HG03460 (cell line): ENCODE measurements at regions not wholly inside any gene's neighbourhood (a gene's known extent, or its start where the extent isn't known, plus 50 kb on each side); places are given as distances from the start of the nearest gene placed in this dataset.

ENCODE experiments used
- ATAC-seq: cut with Tn5 transposase; IDR thresholded peaks from one replicate; pipeline ENCODE4 v1.9.1; 2021; ENCODE audit not compliant: unreplicated experiment

DNA sequence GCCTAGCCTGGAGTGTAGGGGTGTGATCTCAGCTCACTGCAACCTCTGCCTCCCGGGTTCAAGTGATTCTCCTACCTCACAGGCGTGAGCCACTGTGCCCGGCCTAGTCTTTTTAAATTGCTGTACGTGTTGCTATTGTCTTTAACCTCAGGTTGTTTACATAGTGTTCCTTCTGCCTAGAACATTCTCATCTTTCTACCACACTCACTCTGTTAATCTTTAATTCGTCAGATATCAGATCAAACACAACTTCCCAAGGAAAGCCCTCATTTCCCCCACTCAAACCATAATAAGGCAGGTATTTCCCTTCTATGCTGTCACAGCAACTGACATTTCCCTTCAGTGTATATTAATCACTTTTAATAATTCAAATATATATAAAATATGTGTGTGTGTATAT is 1310.0 kb upstream of the C9orf72 start:
- no peak for ATAC-seq

DNA sequence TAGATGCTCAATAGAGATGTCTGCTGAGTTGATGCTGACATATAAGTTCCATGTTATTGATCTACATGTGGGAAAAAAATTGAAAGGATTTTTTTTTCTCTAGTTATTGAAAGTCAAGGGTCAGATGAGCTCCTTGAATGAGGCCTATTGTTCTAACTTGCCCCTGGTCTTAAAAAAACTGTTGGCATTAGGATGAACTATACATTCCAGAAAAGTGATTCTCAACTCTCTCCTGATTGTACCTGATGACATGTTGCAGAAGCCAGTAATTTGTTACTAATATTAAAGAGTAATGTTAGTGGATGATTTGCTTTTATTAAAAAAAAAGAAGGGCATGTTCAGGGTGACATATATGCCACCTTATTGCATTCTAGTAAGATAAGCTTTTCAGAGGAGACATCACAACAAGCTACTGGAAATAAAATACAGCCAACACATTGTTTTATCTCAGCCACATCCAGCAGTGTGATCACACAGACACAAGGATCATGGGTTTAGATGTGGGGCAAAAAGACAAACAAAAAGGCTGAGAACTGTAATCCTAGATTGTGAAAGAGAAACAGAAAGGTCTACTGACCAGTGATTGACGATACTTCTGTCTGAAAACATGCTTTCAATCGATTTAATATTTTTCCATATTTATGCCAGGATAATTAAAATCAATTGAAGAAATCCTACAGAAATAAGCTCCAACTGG is 1314.1 kb upstream of the C9orf72 start:
- no peak for ATAC-seq

DNA sequence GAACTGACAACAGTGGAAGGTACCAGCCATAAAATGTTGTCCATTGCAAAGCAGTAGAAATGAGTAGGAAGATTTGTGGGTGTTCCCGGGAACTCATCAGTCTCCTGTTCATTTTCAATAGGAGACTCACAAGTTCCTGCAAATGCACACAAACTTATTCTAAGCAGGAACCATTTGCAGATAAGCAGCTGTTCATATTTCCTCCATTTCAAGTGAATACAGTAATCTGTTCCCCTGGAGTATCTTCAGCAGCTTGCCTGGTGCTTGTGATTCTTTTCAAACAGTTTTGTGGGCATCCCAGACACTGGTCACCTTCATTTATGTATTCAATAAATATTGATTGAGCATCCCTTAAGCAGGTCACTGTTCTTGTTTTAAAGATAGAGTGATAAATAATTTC is 1315.5 kb upstream of the C9orf72 start:
- no peak for ATAC-seq

DNA sequence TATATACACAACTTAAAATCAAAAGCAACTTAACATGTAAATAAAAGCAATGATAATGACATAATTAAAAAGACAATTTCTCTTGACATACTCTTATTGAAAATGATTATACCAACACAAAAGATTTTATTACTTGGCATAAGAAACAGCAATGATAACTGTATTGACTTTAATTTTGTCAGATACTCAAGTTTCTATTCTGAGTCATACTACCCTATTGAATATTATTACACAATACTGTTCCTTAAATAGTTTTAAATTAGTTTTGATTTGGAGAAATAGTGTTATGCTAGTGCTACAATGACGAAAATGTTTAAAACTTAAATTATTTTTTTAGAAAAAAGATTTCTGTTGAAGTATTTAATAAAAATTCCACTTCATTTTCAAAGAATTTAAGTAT is 1319.3 kb upstream of the C9orf72 start:
- no peak for ATAC-seq

DNA sequence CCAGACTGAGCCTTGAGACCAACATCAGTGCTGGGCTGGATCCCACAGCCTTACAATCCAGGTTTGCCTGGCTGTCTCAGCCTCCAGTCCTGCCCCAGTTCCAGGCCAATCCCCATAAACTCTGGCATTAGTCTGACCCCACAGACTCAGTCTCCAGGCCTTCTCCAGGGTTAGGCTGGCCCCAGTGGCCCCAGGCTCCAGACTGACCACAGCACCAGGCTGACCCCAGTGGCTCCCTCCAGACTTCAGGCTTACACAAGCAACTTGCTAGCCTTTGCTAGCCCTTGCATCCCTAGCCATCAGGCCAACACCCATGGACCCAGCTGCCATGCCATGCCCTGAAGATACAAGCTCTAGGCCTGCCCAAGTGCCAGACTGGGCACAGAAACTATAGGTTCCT is 1326.0 kb upstream of the C9orf72 start:
- ATAC-seq: no peak

DNA sequence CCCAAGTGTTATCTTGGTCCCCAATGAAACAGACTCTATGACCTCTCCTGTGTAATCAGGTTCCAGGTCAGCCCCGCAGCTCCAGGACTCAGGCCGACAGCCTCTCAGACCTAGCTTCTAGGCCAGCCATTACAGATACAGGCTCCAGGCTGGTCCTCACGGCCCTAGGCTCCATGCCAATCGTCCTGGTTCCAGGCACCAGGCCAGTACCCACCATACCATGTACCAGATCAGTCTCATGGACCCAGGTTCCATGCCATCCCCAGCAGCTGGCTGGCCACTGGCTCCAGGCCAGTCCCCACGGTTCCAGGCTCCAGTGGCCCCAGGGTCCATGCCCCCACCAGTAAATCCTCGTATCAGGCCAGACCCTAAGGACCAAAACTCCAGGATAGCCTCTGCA is 1326.6 kb upstream of the C9orf72 start:
- ATAC-seq: no peak

DNA sequence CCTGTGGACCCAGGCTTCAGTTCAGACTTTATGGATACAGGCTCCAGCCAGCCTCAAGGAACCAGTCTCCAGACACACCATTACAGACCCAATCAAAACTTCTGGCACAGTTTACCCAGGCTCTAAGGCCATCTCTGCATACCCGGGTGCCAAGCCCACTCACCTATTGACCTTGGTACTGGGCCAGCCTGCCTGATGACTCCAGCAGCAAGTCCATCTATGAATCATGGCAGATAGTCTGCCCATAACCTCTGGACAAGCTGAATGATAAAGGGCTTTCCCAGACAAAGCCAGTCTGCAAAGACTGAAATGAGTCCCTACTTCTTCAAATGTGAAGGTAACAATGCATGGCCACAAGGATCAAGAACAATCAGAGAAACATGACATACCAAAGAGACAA is 1327.1 kb upstream of the C9orf72 start:
- no peak for ATAC-seq

DNA sequence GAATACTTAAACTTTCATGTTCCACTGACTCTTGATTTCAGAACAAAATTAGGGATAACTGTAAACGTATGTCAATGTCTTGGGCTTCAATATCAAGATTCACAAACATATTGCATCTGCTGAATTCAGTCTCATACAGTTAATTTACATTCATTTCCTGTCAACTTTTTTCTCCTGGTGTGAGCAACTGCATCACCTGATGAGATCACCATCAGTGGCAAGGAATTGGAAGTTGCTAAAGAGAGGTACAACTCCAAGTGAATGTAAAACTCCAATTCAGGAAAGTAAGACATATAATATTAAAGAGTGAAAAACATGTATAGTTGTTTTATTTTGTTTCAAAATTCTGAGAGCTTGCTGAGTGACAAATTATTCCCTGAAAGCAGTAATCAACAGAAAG is 1336.2 kb upstream of the C9orf72 start:
- ATAC-seq: no peak

DNA sequence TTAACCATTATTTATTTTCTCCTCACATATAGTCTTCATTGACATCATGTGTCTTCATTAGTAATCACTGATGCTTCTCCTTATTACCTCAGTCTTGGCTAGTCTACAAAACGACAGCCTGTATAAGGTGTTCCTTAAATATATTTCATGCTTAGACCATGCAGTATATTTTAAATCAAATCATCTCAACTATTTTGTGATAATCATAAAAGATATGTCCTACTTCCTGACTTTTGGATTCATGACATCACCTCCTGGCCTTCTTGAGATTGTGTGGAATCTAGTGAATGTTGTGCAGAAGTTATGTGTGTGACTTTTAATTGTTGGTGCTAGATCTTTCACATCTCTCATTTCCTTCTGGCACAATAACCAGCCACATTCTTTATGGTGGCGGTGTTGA is 1339.3 kb upstream of the C9orf72 start:
- no peak for ATAC-seq

DNA sequence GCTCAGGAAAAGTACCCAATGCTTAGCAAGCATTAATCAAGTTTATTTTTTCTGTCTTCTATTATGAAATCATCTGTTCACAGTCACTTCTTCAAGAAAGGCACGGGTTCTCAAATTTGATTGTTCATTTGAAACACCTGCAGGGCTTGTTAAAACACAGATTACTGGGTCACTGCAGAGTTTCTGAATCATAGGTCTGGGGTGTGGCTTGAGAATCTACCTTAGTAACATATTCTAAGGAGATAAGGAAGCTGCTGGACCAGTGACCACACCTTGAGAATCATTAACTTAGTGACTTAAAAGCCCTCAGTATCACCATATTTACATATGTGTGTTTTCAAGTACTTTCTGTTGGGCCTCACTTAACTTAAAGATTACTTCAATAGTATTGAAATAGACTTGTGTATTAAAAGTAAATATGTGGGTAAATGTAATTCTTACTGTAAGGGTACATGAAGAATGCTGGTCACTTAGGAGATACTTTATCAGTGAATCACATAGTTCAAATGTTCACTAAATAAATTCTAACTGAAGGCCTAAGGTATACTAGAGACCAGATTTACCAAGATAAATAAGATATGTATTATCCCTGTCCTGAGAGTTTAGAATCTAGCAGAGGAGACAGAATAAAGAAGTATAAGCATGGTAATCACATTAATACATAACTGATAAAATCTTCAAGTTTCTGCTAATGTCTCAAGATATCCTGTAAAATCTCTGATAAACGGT is 1342.1 kb upstream of the C9orf72 start:
- ATAC-seq: no peak

DNA sequence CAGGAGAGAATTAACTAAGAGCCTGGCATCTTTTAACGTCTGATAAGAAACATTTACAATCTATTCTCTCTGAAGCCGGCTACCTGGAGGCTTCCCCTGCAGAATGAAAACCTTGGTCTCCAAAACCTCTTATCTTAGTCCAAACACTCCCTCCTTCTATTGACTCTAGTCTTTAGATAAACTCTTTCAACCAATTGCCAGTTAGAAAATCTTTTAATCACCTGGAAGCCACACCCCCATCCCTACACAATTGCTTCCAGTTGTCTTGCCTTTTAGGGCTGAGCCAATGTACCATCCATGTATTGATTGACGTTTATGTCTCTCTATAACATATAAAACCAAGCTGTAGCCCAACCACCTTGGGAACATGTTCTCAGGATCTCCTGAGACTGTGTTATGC is 1343.1 kb upstream of the C9orf72 start:
- no peak for ATAC-seq

DNA sequence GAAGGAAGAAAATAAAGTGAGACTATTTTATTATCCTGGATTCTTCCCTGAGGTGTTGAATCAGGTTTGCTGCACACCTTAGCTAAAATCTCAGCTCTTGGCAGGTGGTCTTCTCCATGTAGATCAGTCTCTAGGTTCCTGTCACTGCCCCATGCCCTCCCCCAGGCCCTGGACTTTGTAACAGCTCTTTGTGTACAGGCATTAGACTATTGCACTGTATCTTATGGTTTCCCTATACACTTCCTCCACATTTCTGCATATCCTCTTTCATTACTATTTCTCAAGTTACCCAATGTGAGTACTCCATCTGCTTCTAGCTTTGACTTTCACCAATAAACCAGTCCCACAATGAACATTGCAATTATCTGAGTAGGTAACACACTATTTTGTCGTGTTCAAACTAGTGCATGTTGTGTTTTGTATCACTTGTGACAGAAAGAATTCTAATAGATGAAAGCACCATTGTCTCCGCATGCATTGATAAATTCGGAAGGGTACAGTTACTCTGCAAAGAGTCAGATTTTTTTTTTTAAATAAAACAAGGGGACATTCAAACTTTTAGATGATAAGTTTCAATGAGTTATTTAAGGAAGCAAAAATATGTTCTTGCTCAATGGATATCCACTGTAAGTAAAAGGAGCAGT is 1348.7 kb upstream of the C9orf72 start:
- ATAC-seq: no peak

DNA sequence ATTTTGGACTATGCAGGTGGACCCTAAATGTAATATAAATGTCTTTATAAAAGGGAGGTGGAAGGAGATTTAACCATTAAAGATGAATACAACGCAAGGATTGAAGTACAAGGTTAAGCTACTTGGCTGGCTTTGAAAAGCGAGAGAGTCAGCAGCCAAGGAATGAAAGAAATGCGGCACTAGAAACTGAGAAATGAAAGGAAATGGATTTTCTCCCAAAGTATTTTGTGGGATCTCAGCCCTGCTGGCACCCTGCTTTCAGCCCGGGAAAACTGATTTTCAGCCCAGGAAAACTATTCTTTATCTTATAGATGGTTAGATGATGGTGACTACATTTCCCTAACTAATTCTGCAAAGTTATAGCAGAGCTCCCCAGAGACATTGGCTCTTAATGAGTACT is 1349.6 kb upstream of the C9orf72 start:
- ATAC-seq: no peak

DNA sequence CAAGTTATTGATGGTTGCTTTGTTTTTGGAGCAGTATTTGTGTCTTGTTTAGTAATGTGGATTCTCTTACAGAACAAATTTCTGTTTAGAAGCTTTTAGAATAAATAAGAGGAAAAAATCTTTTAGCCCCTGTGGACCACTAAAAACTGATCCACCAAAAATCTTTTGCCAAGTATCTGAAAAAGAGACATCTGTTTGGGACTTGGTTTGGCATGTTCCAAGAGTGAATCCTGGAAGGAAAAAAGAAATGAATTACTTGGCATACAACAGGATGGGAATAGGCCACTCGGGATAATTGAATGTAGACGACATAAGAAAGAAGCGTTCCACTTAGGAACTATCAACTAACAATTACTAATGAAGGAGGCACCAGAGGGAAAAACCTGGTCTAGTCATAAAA is 1350.1 kb upstream of the C9orf72 start:
- ATAC-seq: no peak

DNA sequence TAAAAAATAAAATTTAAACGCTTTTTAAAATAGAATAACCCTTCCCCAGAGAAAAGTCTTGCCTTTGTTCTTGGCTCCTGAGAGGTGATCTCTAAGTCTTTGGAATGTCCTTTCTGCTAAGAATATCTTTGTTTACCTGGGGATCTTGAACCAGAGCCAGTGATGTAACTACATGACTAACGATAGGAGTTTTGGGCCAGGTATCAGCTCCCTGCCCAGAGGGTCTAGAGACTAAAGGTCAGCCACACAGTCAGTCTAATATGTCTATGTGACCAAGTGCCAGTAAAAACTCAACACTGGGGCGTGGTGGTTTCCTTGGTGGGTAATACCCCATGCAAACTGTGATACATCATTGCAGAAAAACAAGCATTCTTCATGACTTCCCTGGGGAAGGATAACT is 1351.9 kb upstream of the C9orf72 start:
- no peak for ATAC-seq

DNA sequence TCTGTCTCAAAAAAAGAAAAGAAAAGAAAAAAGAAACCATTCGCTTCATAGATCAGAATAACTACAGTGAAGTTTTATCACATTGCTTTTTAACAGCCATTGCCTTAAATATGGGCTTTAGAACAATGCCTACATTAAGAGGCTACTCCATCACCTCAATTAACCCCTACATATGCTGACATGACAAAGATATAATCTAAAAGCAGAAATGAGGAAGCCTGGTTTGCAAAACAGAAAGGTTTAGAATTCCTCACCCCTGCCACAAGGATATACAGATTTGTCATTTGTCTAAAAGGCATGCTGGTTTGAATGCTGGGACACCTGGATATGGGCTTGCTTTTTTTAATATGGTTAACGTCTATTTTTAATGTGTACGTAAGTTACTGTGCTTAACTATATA is 1353.0 kb upstream of the C9orf72 start:
- no peak for ATAC-seq

DNA sequence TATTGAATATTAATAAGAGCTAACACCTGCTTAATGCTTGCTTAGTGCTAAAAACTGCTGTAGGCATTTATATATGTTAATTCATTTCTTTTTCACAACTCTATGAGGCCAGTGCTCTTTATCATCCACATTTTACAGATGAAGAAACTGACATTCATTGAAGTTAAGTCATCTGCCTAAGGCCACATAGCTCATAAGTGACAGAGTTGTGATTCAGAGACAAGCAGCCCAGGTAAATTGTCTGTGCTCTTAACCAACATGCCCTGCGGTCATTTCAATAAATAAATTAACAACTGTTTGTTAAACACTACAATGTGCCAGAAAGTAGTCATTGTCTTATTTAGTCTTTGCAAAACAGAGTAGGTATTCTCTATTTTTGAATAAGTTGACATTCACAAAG is 1354.4 kb upstream of the C9orf72 start:
- ATAC-seq: no peak

DNA sequence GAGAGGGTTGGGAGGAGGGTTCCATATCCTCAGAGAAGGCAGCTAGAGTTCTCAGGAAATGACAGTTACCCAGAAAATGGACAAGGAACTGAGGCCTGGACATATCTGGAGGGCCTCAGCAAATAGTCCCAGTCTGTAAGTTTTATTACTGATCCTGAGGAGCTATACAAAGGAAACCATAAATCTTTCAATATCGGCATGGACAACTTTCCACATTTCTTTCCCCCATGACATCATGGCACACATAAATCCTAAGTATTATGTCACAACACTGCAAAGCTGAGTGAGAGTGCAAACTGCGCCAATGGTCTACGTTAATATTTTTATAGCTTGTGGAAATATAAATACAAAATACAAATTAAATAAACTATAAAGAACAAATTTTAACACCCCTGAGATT is 1356.2 kb upstream of the C9orf72 start:
- ATAC-seq: no peak

DNA sequence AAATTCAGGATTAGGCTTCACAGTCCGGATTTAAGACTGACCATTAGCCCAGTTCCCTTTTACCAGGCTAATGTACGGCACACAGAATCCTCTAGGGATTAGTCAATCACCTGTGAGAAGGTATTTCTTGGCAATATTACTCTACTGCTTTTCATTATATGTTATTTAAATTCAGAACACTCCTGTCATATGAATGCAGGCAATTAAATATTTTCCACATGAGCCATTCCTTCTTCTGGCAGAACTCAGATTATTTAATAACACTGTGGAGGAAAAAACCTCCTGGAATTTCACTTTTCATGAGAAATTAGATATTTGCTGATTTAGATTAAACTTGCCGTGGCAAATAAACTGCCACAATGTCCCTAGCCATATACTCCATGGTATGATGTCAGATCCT is 1357.5 kb upstream of the C9orf72 start:
- no peak for ATAC-seq

DNA sequence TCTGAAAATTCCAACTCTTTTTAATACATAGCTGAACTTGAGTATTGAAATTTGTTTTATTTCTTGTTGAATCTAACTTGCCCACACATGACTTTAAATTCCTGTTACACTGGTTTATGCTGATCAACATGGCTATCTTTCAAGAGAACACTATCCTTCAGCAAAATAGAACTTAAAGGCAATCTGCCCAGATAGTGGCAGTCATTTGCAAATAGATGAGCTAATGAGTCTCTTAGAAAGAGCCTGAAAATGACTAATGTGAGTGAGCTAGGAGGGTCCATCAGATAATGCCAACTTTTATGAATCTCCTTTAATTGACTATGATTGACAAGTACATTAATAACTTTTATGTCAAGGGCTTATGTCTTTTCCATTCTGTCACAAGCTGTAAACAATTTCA is 1360.8 kb upstream of the C9orf72 start:
- ATAC-seq: no peak

DNA sequence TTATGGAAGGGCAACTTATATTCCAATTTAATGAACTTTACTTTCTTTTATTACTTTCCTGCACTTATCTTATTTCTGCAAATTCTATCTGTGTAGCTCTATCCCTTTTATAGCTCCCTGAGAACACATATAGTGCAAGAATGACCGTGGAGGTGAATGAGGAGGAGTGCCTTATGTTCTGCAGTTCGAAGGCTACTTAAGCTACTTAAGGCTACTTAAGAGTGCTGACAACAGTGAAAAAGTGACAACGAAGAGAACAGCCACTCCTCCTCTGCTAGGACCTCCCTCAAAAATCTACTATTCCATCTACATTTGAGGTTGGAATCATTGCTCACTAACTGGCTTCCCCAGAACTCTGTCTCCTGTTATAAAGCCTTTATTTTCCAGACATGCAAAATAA is 1365.7 kb upstream of the C9orf72 start:
- no peak for ATAC-seq

DNA sequence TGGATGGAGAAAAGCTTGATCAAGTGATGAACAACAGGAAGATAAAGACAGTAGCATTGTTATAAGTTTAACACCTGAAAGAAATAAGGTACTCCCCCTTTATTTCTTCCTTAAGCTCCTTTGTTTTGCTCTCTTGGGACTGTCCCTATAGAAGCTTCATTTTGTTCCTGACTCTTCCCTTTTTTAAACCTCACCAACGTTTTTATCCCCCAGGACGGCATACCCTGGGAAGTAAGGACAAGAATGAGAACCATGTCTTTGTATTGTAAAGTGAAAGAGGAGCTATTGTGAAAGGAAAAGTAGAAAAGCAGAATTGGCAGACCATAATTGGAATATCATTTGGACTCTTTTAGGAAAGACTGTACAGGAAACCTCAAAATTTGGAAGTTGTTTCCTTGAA is 1368.6 kb upstream of the C9orf72 start:
- ATAC-seq: no peak
